ENCODE measurements at regions not wholly inside any gene's neighbourhood (a gene's known extent, or its start where the extent isn't known, plus 50 kb on each side); places are given as distances from the start of the nearest gene placed in this dataset.

- TF ChIP-seq EZH2 (IDR thresholded peaks at IDR 0.05; ENCODE audit: insufficient read depth, poor library complexity, severe bottlenecking) = no peak
- TF ChIP-seq EZH2phosphoT487 (IDR thresholded peaks at IDR 0.05; ENCODE audit: insufficient read depth, low read depth) = no peak
Measured at GRCh38 chr1:34470401-34470800, 284.4 kb upstream of the GJB5 start.
